IMR-90 (cell line): ENCODE measurements at regions not wholly inside any gene's neighbourhood (a gene's known extent, or its start where the extent isn't known, plus 50 kb on each side); places are given as distances from the start of the nearest gene placed in this dataset.

Experiments used
- BHLHE40 ChIP-seq: fragments of 150-350 bp; IDR thresholded peaks from 2 replicates; pipeline ENCODE4 v1.6.1; 2016; ENCODE audit warnings: mild to moderate bottlenecking, low read depth, low read length
- CEBPB ChIP-seq: IDR thresholded peaks from 2 replicates; pipeline ENCODE4 v1.6.1; 2012; ENCODE audit warnings: low read depth, low read length, improper control_type of control experiment
- CHD1 ChIP-seq: IDR thresholded peaks from 2 replicates; pipeline ENCODE4 v1.6.1; 2012; ENCODE audit warnings: low read depth, low read length, improper control_type of control experiment
- CTCF ChIP-seq: conservative IDR thresholded peaks from 2 replicates; pipeline ENCODE4 v1.5.1; 2012; ENCODE audit warnings: mild to moderate bottlenecking, low read depth, low read length, improper control_type of control experiment
- ELK1 ChIP-seq: fragments of 150-350 bp; IDR thresholded peaks from 2 replicates; pipeline ENCODE4 v1.6.1; 2016; ENCODE audit warnings: low read depth, mild to moderate bottlenecking, low read length, moderate library complexity, borderline replicate concordance
- MXI1 ChIP-seq: IDR thresholded peaks from 2 replicates; pipeline ENCODE4 v1.6.1; 2012; ENCODE audit warnings: low read depth, mild to moderate bottlenecking, low read length, moderate library complexity, borderline replicate concordance
- NFE2L2 ChIP-seq: fragments of 150-350 bp; IDR thresholded peaks from 2 replicates; pipeline ENCODE4 v1.6.1; 2016; ENCODE audit warnings: low read depth, mild to moderate bottlenecking, low read length
- POLR2A ChIP-seq: IDR thresholded peaks from 2 replicates; pipeline ENCODE4 v1.6.1; 2012; ENCODE audit warnings: mild to moderate bottlenecking, low read depth, low read length
- RAD21 ChIP-seq: IDR thresholded peaks from 2 replicates; pipeline ENCODE4 v1.6.1; 2012; ENCODE audit warnings: low read length, improper control_type of control experiment
- RCOR1 ChIP-seq: IDR thresholded peaks from 2 replicates; pipeline ENCODE4 v1.6.1; 2012; ENCODE audit warnings: mild to moderate bottlenecking, low read length, improper control_type of control experiment; ENCODE audit not compliant: insufficient replicate concordance
- RFX5 ChIP-seq: IDR thresholded peaks from 2 replicates; pipeline ENCODE4 v1.8.0; 2012; ENCODE audit warnings: low read depth, mild to moderate bottlenecking, low read length, moderate library complexity
- SMC3 ChIP-seq: fragments of 150-350 bp; IDR thresholded peaks from 2 replicates; pipeline ENCODE4 v1.6.1; 2016; ENCODE audit warnings: low read depth, mild to moderate bottlenecking, antibody characterized with exemption, low read length, moderate library complexity

GRCh38 chr5:21644032-21644431 is 1209.1 kb downstream of the CDH12 start:
- TF ChIP-seq CHD1 (no peak), CTCF (no peak), CEBPB (no peak), POLR2A (no peak), RAD21 (no peak), BHLHE40 (no peak), MXI1 (no peak), SMC3 (no peak), RCOR1 (no peak), ELK1 (no peak), NFE2L2 (no peak), RFX5 (no peak)
